Fibroblast of lung (primary cell): ENCODE measurements at regions not wholly inside any gene's neighbourhood (a gene's known extent, or its start where the extent isn't known, plus 50 kb on each side); places are given as distances from the start of the nearest gene placed in this dataset.

Experiments
- EZH2 ChIP-seq: IDR thresholded peaks from 2 replicates; pipeline ENCODE4 v1.5.1; 2012; ENCODE audit warnings: low read length, control low read depth, mild to moderate bottlenecking; ENCODE audit errors: missing control alignments
- TF ChIP-seq, protein P1 (sequence below), 2 donors: IDR thresholded peaks in 1 of 2; conservative IDR thresholded peaks in 1 of 2; 1 replicate in 1 of 2; 2 replicates in 1 of 2; pipeline ENCODE4 v1.5.1; 2011 to 2012; ENCODE audit warnings: low read length in 2 of 2, control low read depth in 1 of 2, inconsistent platforms in 1 of 2, low read depth in 1 of 2, mild to moderate bottlenecking in 1 of 2

GRCh38 chr10:83518779-83519178 lies 620.5 kb upstream of the GHITM start:
- TF ChIP-seq, protein P1, sequence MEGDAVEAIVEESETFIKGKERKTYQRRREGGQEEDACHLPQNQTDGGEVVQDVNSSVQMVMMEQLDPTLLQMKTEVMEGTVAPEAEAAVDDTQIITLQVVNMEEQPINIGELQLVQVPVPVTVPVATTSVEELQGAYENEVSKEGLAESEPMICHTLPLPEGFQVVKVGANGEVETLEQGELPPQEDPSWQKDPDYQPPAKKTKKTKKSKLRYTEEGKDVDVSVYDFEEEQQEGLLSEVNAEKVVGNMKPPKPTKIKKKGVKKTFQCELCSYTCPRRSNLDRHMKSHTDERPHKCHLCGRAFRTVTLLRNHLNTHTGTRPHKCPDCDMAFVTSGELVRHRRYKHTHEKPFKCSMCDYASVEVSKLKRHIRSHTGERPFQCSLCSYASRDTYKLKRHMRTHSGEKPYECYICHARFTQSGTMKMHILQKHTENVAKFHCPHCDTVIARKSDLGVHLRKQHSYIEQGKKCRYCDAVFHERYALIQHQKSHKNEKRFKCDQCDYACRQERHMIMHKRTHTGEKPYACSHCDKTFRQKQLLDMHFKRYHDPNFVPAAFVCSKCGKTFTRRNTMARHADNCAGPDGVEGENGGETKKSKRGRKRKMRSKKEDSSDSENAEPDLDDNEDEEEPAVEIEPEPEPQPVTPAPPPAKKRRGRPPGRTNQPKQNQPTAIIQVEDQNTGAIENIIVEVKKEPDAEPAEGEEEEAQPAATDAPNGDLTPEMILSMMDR (conservative IDR thresholded peaks at IDR 0.05 in 1 of 2, IDR thresholded peaks at IDR 0.05 in 1 of 2; ENCODE audit: low read depth in 1 of 2, low read length in 2 of 2) = no peak
- TF ChIP-seq EZH2 = no peak
